GM11168 (cell line): ENCODE measurements at regions not wholly inside any gene's neighbourhood (a gene's known extent, or its start where the extent isn't known, plus 50 kb on each side); places are given as distances from the start of the nearest gene placed in this dataset.

Experiments
- in situ Hi-C: fragments of 300-500 bp; cut with MboI; formaldehyde crosslinking; loops from one replicate; pipeline ENCODE4 v1.12.0; 2022; ENCODE audit warnings: low sequenced_read_pairs; ENCODE audit not compliant: unreplicated experiment

DNA sequence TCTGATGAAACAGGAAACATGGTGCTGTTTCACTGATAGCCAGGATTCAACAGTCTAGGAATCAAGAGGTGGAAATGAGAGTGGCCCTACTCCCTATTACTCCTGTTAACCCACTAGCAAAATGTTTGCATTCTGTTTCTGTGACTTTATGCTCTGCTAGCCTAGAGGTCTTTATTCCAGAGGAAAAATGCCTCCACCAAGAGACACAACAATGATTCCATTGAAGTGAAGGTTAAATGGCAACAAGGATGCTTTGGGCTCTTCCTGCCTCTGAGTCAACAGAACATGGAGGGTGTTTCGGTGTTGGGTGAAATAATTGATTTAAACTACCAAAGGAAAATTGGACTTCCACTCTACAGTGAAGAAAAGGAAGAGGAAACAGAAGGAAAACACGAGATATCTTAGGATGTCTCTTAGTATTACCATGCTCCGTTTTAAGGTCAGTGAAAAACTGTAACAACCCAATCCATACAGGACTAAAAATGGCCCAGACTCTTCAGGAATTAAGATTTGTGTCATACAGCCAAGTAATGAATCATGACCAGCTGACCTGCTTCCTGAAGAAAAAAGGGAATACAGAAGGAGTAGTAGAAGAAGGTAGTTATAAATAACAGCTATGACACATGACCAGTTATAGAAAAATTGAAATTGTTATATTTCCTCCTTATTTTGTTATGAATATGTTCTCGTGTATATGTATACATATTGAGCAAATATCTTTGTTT is 1237.8 kb downstream of the NCAM2 start:
- in situ Hi-C loops: no loop called here

DNA sequence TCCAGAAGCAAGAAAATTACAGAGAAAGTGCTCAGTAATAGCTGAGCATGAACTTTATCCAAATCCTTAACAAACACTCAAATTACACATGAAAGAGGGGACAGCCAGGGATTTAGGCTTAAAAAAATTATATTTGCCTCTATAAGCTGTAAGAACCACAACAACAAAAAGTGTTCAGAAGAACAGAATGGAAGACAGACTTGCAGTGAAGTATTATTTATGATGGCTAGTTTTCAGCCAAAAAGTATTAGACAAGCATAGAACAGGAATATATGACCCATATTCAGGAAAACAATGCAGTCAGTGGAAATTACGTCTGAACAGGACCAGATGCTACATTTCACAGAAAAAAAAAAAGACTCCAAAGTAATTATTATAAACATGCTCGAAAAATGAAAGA is 1246.3 kb downstream of the NCAM2 start:
- in situ Hi-C loops: no loop called here

DNA sequence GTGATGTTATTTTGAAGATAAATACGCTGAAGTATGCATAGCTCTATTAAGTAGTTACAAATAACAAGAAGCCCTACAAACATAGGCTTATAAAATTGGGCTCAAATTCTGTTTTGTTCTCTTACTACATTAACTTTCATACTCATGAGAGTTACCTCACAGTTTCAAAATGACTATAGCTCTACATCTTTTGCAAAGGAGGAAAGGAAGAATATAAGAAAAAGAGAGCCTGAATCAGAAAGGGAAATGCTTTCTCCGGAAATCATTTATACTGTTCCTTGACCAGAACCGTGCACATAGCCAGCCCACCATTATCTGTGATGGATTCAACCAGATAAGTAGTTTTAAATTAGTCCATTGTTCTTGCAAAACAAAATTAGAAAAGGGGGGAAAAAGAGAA is 1252.1 kb downstream of the NCAM2 start:
- in situ Hi-C loops: no loop called here

DNA sequence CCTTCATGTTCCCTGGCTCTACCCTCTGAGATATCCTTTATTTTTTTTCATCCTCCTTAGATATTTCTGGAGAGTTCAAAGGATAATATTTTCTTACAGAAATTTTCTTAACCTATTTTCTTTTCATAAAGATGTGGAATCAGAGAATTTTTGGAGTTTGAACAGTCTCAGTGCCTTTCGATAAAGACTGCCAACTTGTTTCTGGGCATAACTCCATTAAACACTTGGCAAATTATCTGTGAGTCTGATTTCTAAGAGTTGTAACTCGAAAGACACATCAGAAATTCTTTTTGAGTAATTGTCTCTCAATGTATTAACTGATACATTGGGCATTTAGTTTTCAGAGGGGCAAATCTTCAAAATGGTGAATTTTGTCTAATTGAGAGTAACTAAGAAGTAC is 1255.6 kb downstream of the NCAM2 start:
- in situ Hi-C loops: no loop called here

DNA sequence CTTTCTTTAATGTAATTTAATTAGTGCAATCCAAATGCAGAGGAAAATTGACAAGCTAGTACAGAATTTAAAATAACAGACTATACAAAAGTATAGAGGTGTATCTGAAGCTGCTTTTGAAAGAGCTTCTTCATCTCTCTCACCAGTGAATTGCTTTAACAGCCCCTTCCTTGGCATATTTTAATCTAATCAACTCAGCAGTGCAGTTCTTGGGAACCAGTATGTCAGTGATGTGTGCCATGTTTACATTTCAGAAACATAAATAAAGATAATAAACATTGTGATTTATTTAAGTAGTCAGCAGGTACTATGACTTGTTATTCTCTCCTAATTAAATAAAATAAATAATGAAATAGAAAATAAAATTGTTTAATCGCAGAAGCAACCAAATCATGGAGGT is 1260.6 kb downstream of the NCAM2 start:
- in situ Hi-C loops: no loop called here

DNA sequence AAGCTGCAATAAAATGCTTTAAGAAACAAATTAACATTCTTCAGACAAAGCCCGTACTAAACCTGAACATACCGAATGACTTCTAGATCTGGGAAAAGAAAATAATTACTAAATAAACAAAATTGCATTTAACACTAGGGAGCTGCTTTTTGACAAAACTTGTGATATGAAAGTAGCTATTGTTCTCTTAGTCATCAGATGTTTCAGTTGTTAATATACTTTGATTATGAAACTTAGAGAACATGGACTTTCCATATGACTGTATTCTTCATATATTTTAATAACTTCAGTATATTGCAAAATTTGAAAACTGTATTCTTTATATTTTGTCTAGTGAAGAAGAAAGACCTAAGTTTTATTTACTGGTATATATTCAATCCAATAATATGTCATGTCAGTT is 1262.1 kb downstream of the NCAM2 start:
- in situ Hi-C loops: no loop called here

DNA sequence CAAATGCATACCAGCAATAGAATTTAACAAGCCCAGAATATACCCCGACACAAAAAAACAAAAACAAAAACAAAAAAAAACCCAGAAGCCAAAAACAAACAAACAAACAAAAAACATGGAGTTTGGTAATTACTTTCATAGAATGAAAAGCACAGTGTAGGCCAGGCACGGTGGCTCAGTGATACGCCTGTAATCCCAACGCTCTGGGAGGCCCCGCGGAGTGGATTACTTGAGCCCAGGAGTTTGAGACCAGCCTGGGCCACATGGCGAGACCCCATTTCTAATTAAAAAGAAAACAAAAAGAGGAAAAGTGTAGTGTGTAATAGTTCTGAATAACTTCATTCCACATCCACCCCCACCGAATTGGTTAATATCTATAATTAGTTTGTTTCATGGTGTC is 1265.7 kb downstream of the NCAM2 start:
- in situ Hi-C loops: no loop called here

DNA sequence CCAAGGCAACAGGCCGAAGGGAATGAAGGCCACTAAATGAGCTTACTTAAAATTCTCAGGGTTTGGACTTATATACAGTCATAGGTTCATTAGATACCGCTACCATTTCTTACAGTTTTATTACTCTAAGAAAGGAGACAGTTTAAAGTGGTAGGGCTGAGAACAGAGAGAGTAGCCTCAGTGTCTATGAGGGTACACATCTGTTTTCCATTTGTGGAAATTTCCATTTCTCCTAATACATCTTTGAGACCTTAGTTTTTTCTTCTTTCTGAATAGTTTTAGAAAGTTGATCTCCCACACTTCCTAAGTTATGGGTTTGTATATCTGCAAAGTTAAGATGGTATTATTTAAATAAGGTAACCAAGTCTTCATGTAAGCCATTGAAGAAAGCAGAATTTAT is 1279.1 kb downstream of the NCAM2 start:
- in situ Hi-C loops: no loop called here

DNA sequence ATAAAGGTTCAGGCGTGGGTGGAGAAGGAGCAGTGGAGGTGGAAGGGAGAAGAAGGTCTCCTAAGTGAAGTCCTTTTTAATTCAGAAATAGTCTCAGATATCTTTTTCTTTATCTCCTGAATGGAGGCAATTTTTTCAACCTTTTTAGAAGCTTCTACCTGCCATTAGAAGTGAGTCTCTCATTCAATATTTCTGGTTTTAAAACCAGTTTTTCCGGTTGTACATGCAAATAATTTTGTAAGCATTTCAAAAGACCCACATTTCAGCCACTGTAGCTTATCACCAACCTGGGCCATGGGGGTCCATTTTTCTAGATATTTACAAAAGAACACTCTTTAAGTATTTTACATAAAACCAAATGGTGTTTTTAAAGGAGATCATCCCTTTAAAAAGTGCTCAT is 1280.2 kb downstream of the NCAM2 start:
- in situ Hi-C loops: no loop called here

DNA sequence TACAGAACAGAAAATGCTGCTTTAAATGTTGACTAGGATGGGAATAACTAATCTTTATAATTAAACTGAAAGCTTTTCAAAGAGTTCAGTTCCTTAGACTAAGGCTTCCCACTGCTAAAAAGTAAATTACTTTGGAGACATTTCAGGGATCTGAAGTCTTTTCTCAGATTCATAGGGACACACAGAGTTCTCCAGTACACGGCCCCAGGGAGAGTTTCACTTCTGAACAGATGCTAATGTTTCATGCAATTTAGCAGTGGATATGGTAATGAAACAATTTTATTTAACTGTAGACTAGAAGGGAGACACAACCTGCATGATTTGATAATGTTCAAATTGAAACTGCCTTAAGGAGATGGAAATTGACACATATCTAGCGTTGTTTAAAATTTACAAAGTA is 1282.6 kb downstream of the NCAM2 start:
- in situ Hi-C loops: no loop called here

DNA sequence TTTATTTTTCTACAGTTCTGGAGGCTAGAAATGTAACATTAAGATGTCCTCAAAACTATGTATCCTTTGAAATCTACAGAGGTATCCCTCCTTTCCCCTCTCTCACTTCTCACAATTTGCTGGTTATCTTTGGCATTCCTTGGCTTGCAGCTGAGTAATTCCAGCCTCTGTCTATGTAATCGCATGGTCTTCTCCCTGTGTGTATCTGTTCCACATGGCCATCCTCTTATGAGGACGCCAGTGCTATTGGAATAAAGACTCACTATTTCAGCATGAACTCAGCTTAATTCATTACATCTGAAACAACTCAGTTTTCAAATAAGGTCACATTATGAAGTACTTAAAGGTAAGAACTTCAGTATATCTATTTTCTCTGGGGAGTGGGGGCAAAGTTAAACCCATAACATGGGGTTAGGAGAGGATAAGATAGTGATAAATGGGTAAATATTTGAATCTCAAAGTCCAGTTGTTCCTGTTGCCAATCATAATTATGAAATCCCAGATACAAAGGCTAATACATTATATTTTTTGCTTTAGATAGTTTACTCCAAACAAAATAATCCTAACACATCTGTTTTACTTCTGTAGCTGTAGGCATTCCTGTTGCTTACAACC is 1290.8 kb downstream of the NCAM2 start:
- in situ Hi-C loops: no loop called here

DNA sequence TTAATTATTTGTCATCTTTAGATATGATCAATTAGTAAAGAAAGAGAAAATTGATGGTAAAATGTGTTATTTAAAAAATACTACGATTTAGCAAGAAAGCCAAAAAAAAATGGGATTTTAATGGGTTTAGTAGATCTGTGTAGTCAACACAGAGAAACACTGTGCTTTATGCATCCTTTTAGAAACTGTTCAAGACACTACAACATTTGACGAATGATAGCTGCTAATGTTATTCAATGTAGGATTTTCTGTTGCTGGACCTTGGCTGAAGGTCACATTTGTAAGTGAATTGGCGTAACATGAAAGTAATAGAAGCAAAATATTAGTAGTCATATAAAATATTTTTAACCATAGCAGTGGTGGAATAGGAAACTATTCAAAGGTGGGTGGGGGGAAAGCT is 1293.9 kb downstream of the NCAM2 start:
- in situ Hi-C loops: no loop called here

DNA sequence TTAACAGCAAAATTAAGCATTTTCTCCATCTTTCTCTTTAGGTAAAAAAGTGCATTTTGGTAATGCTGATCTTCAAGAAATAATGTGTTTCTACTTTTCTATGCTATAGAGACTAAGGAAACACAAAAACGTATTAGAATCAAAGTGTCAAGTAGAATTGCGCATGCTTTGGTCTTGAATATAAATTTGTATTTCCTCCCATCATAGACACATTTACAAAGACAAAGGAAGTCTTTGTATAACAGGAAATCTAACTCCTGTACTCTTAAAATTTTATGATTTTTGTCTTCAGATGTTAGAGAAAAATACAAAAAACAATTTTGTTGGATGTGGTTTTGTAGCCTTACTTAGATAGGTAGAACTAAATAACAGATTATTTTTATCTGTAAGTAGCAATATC is 1299.4 kb downstream of the NCAM2 start:
- in situ Hi-C loops: no loop called here

DNA sequence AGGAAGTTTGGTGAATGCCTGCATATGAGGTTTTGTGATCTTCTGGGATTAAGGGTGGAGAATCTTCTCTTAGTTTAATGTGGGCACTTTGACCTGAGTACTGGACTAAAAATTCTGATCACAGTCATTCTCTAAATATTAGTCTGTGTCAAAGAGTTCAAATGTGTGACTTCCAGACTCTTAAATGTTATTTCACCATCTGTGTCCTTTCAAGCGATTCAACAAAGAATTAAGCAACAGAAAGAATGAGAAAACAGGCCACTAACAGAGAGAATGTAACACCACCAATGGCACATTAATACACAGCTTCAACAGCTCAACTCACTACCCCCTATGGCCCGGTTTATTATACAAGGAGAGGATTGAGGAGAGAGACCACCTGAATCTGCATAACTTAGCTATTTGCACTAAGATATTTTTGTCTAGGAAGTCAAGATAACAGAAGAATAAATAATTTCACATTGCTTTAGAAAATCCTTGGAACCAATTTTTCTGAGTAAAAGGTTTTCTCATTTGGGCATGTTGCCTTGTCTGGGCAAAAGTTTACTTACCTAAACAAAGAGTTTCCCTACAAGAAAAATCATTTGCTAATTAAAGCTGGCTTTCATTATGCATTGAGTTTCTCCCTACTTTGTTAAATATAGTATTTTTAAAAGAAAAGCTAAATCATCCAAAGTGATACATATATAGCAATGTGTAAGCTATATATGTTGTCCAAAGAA is 1313.7 kb downstream of the NCAM2 start:
- in situ Hi-C loops: no loop called here

DNA sequence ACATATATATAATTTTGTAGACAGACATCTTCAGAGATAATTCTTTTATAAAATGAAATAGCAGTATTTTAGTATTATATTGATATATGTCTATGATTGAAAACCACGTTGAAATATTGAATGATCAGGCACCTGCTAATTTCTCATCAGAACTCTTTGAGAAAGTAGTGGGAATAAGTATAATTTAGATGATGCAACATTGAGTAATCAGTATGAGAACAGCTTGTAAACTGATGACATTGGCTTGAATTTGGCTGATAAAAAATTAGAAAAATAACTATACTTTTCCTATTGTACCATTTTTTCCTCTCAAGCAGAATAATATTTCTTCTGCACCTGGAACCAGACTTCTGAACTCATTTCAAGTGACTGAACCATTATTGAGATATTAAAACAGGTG is 1316.8 kb downstream of the NCAM2 start:
- in situ Hi-C loops: no loop called here

DNA sequence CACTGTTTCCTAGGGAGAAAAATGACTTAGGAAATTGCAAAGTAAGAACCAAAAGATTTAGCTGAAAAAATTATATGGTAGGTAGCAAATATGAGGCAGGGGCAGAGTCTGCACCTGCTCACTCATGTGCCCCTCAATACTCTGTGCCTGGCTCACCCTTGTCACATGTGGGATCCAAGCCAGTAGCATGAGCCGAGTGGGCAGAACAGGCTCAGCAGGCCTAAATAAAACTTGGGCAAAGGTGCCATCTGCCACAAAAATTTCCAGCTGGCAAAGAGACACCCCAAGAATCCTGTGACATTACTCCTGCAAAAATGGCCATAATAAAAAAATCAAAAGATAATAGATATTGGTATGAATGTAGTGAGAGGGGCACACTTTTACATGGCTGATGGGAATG is 1321.2 kb downstream of the NCAM2 start:
- in situ Hi-C loops: no loop called here

DNA sequence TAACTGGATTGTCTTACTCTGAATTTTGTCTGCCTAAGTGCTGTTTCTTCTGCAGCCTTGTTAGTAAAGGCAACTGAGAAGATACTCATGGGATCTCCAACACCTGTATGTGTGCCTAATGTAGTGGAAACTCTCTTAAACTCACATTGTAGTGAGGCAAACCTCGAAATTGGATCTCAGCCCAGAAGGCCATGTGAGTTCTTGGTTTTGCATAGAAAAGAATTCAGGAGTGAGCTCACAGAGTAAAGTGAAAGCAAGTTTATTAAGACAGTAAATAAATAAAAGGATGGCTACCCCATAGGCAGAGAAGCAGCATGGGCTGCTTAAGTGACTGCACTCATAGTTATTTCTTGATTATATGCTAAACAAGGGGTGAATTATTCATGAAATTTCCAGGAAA is 1344.7 kb downstream of the NCAM2 start:
- in situ Hi-C loops: no loop called here

DNA sequence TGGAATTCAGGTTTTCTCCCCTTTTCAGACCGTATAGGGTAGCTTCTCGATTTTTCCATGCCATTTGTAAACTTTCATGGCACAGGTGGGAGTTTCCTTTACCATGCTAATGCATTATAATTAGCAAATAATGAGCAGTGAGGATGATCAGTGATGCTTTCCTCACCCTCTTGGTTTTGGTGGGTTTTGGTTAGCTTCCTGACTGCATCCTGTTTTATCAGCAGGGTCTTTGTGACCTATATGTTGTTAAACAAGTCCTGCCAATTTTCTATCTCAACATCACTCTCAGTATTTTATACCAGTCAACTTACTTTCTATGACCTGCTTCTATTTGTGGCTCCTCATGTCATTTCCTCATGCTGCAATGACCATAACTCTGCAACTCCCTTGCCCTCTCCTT is 1345.1 kb downstream of the NCAM2 start:
- in situ Hi-C loops: no loop called here

DNA sequence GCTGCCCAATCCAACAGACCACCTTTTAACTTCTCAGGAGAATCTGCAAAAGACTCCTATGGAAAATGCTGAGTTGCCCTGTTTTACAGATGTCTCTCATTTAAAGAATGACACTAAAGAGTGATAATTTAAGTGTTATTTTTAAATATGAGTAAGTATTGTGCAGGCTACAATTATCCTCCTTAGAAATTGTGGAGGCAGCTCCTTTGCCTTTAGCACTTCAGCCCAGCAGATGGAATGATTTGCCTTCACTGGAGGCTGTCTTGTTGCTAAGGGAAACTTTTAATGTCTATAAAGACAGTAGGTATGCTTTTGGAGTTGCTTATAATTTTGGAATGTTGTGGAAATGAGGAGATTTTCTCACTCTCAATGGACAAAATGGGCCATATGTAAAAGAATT is 1345.5 kb downstream of the NCAM2 start:
- in situ Hi-C loops: no loop called here

DNA sequence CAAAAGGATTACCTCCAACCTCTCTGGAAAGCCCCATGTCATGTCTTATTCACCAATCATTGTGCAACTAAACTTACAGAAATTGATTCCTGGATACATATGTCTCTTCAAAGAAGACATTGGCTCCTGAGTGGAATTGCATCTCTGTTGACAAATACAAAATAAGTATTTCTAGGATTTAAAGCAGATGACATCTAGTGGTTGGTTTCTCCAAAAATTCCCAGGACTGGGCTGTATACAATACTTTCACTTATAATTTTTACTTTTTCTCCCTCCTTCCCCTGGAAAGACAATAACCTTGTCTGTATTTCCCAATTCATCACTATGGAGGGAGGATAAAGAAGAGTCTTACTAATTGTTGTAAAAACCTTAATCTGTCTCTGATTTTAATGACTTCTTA is 1347.4 kb downstream of the NCAM2 start:
- in situ Hi-C loops: no loop called here

DNA sequence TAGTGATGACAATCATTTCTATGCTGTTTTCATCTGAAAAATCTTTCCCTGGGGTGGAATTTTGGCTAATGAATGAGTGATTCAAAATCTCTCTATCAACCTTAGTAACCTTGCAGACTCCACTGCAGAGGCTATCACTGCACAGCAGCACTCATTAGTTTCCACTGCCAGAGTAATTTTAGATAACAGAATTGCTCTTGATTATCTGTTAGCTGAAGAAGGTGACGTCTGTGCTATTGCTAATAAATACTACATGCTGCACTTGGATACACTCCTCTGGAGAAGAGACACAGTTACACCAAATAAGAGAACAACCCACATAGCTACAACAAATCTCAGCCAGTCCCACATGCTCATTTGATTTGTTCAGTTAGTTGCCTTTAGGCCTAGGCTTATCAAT is 1348.4 kb downstream of the NCAM2 start:
- in situ Hi-C loops: no loop called here

DNA sequence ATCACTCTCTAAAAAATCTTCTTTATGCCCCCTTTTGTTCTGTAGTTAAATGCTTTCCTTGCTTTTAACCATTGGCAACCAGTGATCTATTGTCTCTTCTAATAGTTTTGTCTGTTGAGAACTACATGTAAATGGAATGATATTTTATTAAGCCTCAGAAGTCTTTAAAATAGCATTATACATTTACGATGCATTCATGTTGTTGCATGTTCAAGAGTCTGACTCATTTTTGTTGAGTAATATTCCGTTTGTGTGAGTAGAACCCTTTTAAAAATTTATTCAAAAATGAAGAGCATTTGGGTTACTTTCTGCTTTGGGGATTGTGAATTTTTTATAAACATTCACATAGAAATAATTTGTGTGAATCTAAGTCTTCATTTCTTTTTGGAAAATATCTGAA is 1352.9 kb downstream of the NCAM2 start:
- in situ Hi-C loops: no loop called here
